ENCODE measurements at regions not wholly inside any gene's neighbourhood (a gene's known extent, or its start where the extent isn't known, plus 50 kb on each side); places are given as distances from the start of the nearest gene placed in this dataset.

DNA sequence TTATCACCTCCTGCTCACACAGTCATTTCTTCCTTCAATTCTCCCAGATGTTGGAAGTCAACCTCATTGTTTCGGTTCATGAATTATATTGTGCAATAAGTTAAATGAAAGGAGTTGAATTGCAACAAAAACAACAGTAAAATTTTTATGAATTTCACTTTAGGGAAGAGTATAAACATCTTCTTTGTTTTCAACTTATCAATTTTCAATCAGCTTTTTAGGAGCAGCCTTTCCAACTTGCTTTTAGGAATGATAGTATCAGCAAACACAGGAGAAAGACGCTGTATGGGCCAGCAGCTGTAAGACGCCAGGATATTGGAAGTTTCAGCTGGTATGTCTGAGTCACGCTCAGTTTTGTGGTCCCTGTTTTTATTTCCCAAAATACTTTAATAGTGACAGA, 132.5 kb upstream of the ARGLU1 start:
- H3K27ac ChIP-seq = no peak overlapping the region
- no peak overlapping the region for H3K4me3 ChIP-seq
- TF ChIP-seq, protein P1, sequence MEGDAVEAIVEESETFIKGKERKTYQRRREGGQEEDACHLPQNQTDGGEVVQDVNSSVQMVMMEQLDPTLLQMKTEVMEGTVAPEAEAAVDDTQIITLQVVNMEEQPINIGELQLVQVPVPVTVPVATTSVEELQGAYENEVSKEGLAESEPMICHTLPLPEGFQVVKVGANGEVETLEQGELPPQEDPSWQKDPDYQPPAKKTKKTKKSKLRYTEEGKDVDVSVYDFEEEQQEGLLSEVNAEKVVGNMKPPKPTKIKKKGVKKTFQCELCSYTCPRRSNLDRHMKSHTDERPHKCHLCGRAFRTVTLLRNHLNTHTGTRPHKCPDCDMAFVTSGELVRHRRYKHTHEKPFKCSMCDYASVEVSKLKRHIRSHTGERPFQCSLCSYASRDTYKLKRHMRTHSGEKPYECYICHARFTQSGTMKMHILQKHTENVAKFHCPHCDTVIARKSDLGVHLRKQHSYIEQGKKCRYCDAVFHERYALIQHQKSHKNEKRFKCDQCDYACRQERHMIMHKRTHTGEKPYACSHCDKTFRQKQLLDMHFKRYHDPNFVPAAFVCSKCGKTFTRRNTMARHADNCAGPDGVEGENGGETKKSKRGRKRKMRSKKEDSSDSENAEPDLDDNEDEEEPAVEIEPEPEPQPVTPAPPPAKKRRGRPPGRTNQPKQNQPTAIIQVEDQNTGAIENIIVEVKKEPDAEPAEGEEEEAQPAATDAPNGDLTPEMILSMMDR (IDR thresholded peaks at IDR 0.05) = no peak
- ATAC-seq (ENCODE audit: insufficient number of reproducible peaks, low FRiP score, low read depth) (no peak), DNase-seq (ENCODE audit: low spot score) (no peak)
- no peaks in the 10 kb centered on the region for H3K36me3 ChIP-seq
- no peaks in the 10 kb centered on the region for H3K27me3 ChIP-seq (replicated peaks; ENCODE audit: insufficient read depth)
- H3K9me3 ChIP-seq = no peaks in the 10 kb centered on the region
- H3K4me1 ChIP-seq (ENCODE audit: control insufficient read depth in 1 of 2, low read depth in 2 of 2) = no peaks in the 10 kb centered on the region

DNA sequence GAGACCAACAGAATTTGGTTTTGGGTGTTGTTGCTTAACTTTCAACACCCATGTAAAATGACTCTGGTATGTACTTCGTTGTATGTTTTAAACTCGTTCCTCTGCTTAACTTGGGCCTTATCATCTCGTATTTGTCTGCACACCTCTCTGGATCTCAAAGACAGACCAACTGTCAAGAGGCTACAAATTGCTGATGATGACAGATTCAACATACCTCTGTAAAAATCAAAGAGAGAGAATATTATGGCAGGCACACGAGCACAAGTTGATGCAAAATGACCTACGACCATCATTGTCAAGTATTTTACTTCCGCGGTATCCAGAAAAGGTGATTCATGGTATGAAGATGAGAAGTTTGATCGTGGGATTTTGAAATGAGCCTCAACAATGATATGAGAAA, 132.1 kb upstream of the ARGLU1 start:
- Histone ChIP-seq H3K27ac (no peak overlapping the region), H3K4me3 (no peak overlapping the region), H3K27me3 (replicated peaks; ENCODE audit: insufficient read depth) (no peaks in the 10 kb centered on the region), H3K9me3 (no peaks in the 10 kb centered on the region), H3K36me3 (no peaks in the 10 kb centered on the region), H3K4me1 (ENCODE audit: control insufficient read depth in 1 of 2, low read depth in 2 of 2) (no peaks in the 10 kb centered on the region)
- TF ChIP-seq, protein P1 (IDR thresholded peaks at IDR 0.05) = no peak
- ATAC-seq (ENCODE audit: insufficient number of reproducible peaks, low FRiP score, low read depth) (no peak), DNase-seq (ENCODE audit: low spot score) (no peak)

DNA sequence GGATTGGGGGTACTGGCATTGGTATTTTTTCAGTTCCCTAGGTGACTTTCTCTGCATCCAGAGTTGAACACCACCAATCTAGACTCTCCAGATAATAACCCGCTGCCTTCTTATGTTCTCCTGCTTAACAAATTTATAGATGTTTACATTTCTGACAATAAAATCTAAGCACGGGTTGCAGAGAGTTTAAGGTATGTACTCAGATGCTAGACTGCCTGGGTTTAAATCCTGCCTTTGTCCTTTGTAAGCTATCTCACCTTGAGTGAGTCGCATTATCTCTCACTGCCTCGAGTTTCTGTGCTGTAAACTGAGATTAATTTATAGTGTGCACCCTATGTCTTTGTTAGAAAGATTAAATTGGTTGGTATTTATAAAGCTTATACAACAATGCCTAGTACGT, 131.4 kb upstream of the ARGLU1 start:
- H3K4me1 ChIP-seq (ENCODE audit: control insufficient read depth in 1 of 2, low read depth in 2 of 2) = no peaks in the 10 kb centered on the region
- no peaks in the 10 kb centered on the region for H3K27me3 ChIP-seq (replicated peaks; ENCODE audit: insufficient read depth)
- TF ChIP-seq, protein P1 (IDR thresholded peaks at IDR 0.05) = no peak
- H3K4me3 ChIP-seq = no peak overlapping the region
- H3K27ac ChIP-seq = no peak overlapping the region
- H3K9me3 ChIP-seq = no peaks in the 10 kb centered on the region
- ATAC-seq (ENCODE audit: insufficient number of reproducible peaks, low FRiP score, low read depth) (no peak), DNase-seq (ENCODE audit: low spot score) (no peak)
- no peaks in the 10 kb centered on the region for H3K36me3 ChIP-seq

DNA sequence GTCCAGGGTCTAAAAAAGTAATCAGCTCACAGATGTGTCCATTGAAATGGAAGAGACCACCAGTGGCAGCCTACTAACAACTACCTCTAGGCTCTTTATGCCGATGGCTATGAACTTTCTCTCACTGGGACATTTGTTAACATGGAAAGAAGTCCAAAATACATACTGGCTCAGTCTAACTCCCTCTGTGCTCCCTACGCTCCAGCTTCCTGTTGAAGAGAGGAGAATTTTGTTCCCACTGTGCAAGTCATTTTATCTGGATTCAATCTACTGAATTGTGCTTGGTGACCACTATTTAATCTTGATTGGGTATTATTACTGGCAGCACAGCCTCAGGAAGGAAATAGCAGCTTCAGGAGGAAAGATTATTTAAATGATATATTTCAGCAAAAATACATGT, 128.8 kb upstream of the ARGLU1 start:
- no peak for DNase-seq (ENCODE audit: low spot score)
- ATAC-seq (ENCODE audit: insufficient number of reproducible peaks, low FRiP score, low read depth) = no peak
- no peak overlapping the region for H3K4me3 ChIP-seq
- no peaks in the 10 kb centered on the region for H3K27me3 ChIP-seq (replicated peaks; ENCODE audit: insufficient read depth)
- H3K27ac ChIP-seq = no peak overlapping the region
- TF ChIP-seq, protein P1 (IDR thresholded peaks at IDR 0.05) = no peak
- no peaks in the 10 kb centered on the region for H3K4me1 ChIP-seq (ENCODE audit: control insufficient read depth in 1 of 2, low read depth in 2 of 2)
- no peaks in the 10 kb centered on the region for H3K36me3 ChIP-seq
- no peaks in the 10 kb centered on the region for H3K9me3 ChIP-seq

DNA sequence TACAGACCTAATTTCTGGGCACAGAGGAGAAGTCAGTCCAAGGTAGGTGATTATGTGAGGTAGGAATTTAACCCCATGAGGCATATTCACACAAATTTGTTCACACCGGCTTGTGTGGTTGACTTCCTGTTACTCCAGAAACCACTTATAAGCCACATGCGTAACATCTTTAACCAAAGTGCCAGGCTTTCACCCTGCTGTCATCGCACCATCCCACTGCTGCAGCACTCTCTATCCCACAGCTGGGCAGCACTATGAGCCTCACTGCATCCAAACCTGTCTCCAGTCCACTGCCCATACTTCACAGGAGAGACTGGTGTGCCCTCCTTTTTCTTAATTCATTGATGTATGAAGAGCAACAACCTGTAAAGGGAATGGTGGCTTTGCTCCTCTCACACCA, 128.2 kb upstream of the ARGLU1 start:
- no peaks in the 10 kb centered on the region for H3K9me3 ChIP-seq
- DNase-seq (ENCODE audit: low spot score) (no peak), ATAC-seq (ENCODE audit: insufficient number of reproducible peaks, low FRiP score, low read depth) (no peak)
- TF ChIP-seq, protein P1 (IDR thresholded peaks at IDR 0.05) = no peak
- no peak overlapping the region for H3K4me3 ChIP-seq
- no peaks in the 10 kb centered on the region for H3K36me3 ChIP-seq
- H3K27ac ChIP-seq = no peak overlapping the region
- H3K4me1 ChIP-seq (ENCODE audit: control insufficient read depth in 1 of 2, low read depth in 2 of 2) = no peaks in the 10 kb centered on the region
- no peaks in the 10 kb centered on the region for H3K27me3 ChIP-seq (replicated peaks; ENCODE audit: insufficient read depth)
